ENCODE measurements at regions not wholly inside any gene's neighbourhood (a gene's known extent, or its start where the extent isn't known, plus 50 kb on each side); places are given as distances from the start of the nearest gene placed in this dataset.

- TF ChIP-seq, protein P1, sequence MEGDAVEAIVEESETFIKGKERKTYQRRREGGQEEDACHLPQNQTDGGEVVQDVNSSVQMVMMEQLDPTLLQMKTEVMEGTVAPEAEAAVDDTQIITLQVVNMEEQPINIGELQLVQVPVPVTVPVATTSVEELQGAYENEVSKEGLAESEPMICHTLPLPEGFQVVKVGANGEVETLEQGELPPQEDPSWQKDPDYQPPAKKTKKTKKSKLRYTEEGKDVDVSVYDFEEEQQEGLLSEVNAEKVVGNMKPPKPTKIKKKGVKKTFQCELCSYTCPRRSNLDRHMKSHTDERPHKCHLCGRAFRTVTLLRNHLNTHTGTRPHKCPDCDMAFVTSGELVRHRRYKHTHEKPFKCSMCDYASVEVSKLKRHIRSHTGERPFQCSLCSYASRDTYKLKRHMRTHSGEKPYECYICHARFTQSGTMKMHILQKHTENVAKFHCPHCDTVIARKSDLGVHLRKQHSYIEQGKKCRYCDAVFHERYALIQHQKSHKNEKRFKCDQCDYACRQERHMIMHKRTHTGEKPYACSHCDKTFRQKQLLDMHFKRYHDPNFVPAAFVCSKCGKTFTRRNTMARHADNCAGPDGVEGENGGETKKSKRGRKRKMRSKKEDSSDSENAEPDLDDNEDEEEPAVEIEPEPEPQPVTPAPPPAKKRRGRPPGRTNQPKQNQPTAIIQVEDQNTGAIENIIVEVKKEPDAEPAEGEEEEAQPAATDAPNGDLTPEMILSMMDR (IDR thresholded peaks at IDR 0.05 in 2 of 3, conservative IDR thresholded peaks at IDR 0.05 in 1 of 3; ENCODE audit: borderline replicate concordance in 1 of 3, insufficient read depth in 1 of 3, low read depth in 2 of 3, low read length in 2 of 3) = no peak
- TF ChIP-seq ATF3 (IDR thresholded peaks at IDR 0.05) (no peak), POLR2A (IDR thresholded peaks at IDR 0.05; ENCODE audit: borderline replicate concordance, extremely low read depth, insufficient read depth, insufficient read length) (no peak), SIN3A (IDR thresholded peaks at IDR 0.05; ENCODE audit: low read depth) (no peak), EZH2 (IDR thresholded peaks at IDR 0.05) (no peak), RAD21 (IDR thresholded peaks at IDR 0.05; ENCODE audit: low read depth) (no peak), POLR2AphosphoS5 (IDR thresholded peaks at IDR 0.05; ENCODE audit: low read depth, low read length) (no peak), CBX3 (IDR thresholded peaks at IDR 0.05; ENCODE audit: low read depth) (no peak), JUND (IDR thresholded peaks at IDR 0.05) (no peak), ELF1 (IDR thresholded peaks at IDR 0.05; ENCODE audit: borderline replicate concordance, low read depth) (no peak)
Observed at GRCh38 chr4:136858903-136859302, 673.4 kb downstream of the PCDH18 start.

Data from HCT116 (cell line).